ENCODE measurements at regions not wholly inside any gene's neighbourhood (a gene's known extent, or its start where the extent isn't known, plus 50 kb on each side); places are given as distances from the start of the nearest gene placed in this dataset.
A peak's percentile ranks its signal among the peaks of the same experiment; 100 is the strongest.
"Not testable (repeated sequence)": the region's sequence is repeated elsewhere in the genome, so short reads cannot be mapped to it uniquely, and the experiment has no call there.

GRCh38 chrX:7638078-7638710, 204.8 kb upstream of the VCX start:
- DNase-seq, result no peak

DNA sequence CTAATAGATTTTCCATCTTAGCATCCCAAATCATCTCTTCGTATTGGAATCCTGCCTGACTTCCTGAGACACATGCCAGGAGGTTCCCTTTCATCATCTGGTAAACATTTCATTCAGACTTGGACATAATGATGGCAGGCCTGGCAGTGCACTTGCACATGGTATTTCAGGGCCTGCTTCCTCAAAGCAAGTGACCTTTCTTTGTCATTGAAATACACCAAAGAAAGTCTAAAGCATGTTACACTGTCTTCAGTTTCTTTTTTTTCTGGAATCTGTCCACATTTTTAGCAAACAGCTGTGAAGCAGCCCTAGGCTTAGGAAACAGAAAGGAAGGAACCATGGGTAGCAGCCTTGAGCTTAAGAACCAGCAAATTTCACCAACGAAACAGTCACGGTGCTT, 205.9 kb upstream of the VCX start:
- DNase-seq, result peak; percentile 1 to 38 (median 5)

DNA sequence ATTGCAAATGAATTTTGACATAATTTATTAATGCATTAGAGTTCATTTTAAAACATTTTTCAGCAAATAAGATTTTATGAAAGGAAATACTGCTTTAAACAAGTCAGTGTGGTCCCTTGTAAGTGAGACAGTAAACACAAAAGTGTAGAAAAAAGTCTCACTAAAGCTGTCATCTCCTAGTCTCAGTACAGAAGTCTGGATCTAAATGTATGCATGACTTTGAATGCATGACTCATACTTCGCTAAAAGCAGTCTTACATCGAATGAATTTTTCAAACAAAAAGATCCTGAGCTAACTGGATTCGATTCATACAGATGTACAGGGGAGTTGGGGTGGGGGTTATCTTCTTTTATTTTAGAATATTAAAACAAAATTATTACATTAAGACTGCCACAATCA, 207.4 kb upstream of the VCX start:
- no peak for DNase-seq

DNA sequence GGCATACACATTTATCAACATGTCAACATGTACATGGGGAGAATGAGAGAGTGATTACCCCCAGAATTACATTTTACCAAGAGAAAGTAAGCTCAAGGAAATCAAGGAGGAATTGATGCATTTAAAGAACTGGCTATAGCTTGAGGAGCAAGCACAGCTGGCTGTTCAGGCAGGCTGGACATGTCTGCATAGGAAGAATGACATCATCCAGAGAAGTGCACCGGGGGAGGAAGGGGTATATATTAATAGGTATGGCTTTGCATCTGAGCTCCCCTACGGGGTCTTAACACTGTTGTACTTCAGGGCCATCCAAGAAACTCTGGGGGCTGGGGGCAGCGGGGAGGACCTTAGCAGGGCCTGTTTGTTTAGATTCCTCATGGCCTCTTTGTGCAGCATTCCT, 222.4 kb upstream of the VCX start:
- no peak for DNase-seq

GRCh38 chrX:7617994-7618393, 225.0 kb upstream of the VCX start:
- no peak for DNase-seq

- DNase-seq, result no peak
Measured at GRCh38 chrX:7614616-7615015, 228.4 kb upstream of the VCX start.

- not testable (repeated sequence) for DNase-seq
Measured at GRCh38 chrX:7608625-7609024, 234.3 kb upstream of the VCX start.

GRCh38 chrX:7606039-7606652, 236.8 kb upstream of the VCX start:
- DNase-seq, result no peak

- DNase-seq, result no peak
Measured at GRCh38 chrX:7603387-7603786, 239.6 kb upstream of the VCX start.

GRCh38 chrX:7596822-7597221, 246.1 kb upstream of the VCX start:
- DNase-seq, result no peak

- not testable (repeated sequence) for DNase-seq
Measured at GRCh38 chrX:7593370-7593769, 249.6 kb upstream of the VCX start.

DNA sequence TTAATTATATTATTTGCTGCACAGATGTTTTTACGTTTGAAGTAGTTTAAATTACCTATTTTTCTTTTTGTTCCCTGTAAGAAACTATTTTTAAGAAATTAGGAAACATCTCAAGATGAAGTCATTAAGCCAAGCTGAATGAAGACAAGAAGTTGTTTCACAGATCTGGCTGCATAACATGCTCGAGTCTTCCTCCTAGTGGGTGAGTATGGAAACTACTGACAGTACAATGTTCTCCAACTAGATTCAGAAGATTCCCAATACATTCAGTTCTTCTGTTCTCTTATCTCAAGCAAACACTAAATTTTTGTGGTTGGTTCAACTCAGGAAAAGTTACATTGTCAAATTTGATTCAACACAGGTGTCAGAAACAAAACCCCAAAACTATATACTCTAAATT, 256.8 kb upstream of the VCX start:
- peak; percentile 1 to 22 (median 8) for DNase-seq

DNA sequence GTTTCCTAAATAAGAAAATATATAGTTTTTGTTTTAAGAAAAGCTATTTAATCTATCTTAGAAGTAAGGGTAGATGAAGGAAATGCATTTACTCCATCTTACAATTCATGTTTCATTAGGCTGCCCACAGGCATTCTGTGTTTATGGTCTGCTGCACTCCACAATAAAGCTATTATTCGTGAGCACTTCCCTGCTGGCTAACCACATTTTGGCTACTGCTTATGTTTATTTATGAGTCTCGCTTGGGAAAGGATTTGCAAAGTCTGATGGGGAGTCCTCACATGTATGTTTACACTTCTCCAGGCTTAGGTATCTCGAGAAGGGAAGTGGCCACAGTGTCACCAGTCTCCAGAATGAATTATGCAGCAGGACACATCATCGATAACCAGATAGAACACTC, 260.8 kb upstream of the VCX start:
- no peak for DNase-seq

- DNase-seq, result no peak
Measured at GRCh38 chrX:7580127-7580526, 262.8 kb upstream of the VCX start.

DNA sequence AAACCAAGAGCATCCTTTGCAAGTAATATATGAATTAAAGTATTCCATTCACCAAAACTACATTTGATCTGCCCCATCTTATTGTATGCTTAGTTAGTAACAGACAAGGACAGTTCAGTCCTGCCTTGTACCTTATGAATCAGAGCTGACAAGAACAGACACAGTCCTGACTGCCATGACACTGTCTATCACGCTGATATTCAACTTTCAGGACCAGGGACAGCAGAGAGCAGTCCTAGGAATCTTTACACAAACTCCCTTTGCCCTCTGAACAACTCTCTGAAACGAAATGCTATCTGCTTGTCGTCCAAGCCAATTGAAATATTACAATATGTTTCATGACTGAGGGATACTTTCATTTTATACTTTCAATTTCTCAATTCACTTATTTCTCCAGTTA, 268.6 kb upstream of the VCX start:
- peak; percentile 3 to 25 (median 14) for DNase-seq

GRCh38 chrX:7570432-7571029, 272.4 kb upstream of the VCX start:
- no peak for DNase-seq

- DNase-seq, result no peak
Measured at GRCh38 chrX:7568597-7568996, 274.4 kb upstream of the VCX start.

GRCh38 chrX:7568130-7568529, 274.8 kb upstream of the VCX start:
- DNase-seq, result no peak

- DNase-seq, result no peak
Measured at GRCh38 chrX:7552760-7553159, 290.2 kb upstream of the VCX start.

DNA sequence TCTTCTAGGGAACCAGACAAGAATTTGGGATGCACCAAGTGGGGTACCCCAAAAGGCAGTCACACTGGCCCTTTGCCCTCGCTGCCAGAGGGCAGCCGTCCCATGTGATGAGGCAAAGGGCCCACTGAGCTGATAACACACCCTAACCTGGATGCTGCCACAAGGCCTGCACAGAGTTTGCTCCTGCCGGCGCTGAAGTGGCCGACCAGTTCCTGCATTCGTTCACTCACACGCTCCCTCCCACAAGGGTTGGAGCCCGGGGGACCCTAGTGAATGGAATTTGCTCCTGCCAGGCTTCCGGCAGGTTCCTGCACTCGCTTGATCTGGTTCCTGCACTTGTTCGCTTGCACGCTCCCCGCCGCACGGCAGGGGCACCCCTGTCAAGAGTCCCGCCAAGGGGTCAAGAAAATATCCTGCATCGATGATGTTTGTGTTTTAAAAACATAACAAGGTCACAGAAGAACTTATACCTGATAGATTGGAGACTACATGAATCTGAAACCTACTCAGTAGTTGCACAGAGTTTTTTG, 296.4 kb upstream of the VCX start:
- DNase-seq, result no peak

- no peak for DNase-seq
Measured at GRCh38 chrX:7545564-7545963, 297.4 kb upstream of the VCX start.

- peak; percentile 17 to 49 (median 20) for DNase-seq
Measured at GRCh38 chrX:7542587-7543380, 300.2 kb upstream of the VCX start.

GRCh38 chrX:7522860-7523259, 320.1 kb upstream of the VCX start:
- DNase-seq, result no peak

Data from muscle of back (tissue), 3 donors.